ENCODE measurements at regions not wholly inside any gene's neighbourhood (a gene's known extent, or its start where the extent isn't known, plus 50 kb on each side); places are given as distances from the start of the nearest gene placed in this dataset.
A peak's percentile ranks its signal among the peaks of the same experiment; 100 is the strongest.

GRCh38 chr6:79777713-79778579 is 146.8 kb downstream of the SH3BGRL2 start:
- FAIRE-seq (no peak), DNase-seq (ENCODE audit: low spot score in 2 of 2) (peak; percentile 52 to 82)

DNA sequence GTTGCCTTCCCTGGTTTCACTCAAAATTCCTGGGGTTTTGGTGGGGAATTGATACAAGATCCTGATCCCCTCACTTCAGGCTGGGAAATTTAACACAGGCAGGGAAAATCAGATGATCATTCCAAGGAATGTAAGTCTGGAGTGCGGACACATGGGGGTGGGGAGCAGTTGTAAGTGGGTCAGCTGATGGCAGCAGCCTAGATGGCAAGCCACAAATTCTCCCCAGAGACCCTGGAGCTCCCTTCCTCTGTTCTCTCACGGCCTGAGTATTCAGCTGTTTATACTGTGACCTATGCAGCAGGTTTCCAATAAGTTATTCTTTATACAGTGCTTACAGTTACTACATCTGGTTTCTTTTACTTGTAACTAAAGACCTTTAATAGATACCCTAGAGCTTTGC is 144.9 kb downstream of the SH3BGRL2 start:
- DNase-seq (ENCODE audit: low spot score in 2 of 2) (no peak), FAIRE-seq (no peak)

- FAIRE-seq (no peak), DNase-seq (ENCODE audit: low spot score in 2 of 2) (no peak)
These were observed 144.1 kb downstream of the SH3BGRL2 start for GRCh38 chr6:79775222-79775621.

DNA sequence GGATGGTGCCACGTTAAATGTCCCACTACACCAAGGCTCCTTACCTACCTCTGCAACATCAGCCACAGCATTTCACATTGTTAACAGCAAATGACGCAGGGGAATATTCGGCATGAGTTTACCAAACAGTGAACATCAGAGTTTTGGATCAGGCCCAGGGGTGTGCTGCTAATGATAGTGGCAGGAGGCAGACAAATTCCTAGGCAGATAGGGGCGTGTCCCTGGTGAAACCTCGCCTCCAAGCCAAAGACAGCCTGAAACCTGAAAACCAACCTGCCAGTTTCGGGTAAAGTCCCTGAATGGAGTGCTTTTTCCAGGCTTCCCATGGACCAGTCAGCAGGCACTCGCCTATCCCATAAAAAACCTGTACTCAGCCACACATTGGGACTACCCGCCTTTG is 133.6 kb downstream of the SH3BGRL2 start:
- no peak for FAIRE-seq
- no peak for DNase-seq (ENCODE audit: low spot score in 2 of 2)

GRCh38 chr6:79763301-79763700 is 132.2 kb downstream of the SH3BGRL2 start:
- FAIRE-seq, result no peak
- DNase-seq (ENCODE audit: low spot score in 2 of 2), result no peak

GRCh38 chr6:79762370-79762769 is 131.2 kb downstream of the SH3BGRL2 start:
- no peak for FAIRE-seq
- DNase-seq (ENCODE audit: low spot score in 2 of 2), result no peak

DNA sequence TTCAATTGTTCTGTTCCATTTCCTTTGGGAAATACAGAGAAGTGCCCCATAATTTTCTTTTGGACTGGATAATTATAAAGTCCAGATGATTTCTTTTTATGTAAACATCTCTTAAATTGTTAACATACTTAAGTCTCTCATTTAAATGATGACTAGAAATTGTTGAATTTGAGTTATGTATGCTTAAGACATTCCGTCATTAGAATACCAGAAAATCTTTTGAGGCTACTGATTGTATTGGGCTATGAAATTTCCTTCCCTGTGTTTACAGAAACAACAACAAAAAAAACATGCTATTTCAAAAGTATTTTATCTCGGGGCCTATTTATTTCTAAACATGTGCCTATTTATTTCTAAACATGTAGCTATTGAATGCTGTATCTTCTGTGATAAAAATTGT is 125.4 kb downstream of the SH3BGRL2 start:
- DNase-seq (ENCODE audit: low spot score in 2 of 2) (no peak), FAIRE-seq (no peak)

- DNase-seq (ENCODE audit: low spot score in 2 of 2) (no peak), FAIRE-seq (no peak)
These were observed 124.8 kb downstream of the SH3BGRL2 start for GRCh38 chr6:79755967-79756366.

All from frontal cortex (tissue), 3 donors.